ENCODE measurements at regions not wholly inside any gene's neighbourhood (a gene's known extent, or its start where the extent isn't known, plus 50 kb on each side); places are given as distances from the start of the nearest gene placed in this dataset.

- TF ChIP-seq CTCF (IDR thresholded peaks at IDR 0.05; ENCODE audit: insufficient read depth, low read length, poor library complexity, severe bottlenecking) (no peak), EZH2phosphoT487 (conservative IDR thresholded peaks at IDR 0.05; ENCODE audit: low read length) (no peak)
Measured at GRCh38 chr2:241976296-241976695, 106.8 kb downstream of the RTP5 start.

Measured in SU-DHL-6 (cell line).